Stimulated activated CD8-positive, alpha-beta memory T cell treated with anti-CD3 and anti-CD28 coated beads, Interleukin-4, amount 100 ng/mL, for 48 hours (primary cell): ENCODE measurements at regions not wholly inside any gene's neighbourhood (a gene's known extent, or its start where the extent isn't known, plus 50 kb on each side); places are given as distances from the start of the nearest gene placed in this dataset.

Source experiments
- DNase-seq: peaks from one replicate; pipeline ENCODE4 v3.0.0-alpha.2; 2020

GRCh38 chr2:47264686-47265085 lies 88.4 kb upstream of the CALM2 start:
- DNase-seq = no peak

- DNase-seq = no peak
Observed at GRCh38 chr2:47264143-47264542, 87.8 kb upstream of the CALM2 start.

GRCh38 chr2:47262657-47263056 lies 86.3 kb upstream of the CALM2 start:
- DNase-seq = no peak

GRCh38 chr2:47260971-47261370 lies 84.7 kb upstream of the CALM2 start:
- DNase-seq = no peak

- DNase-seq = no peak
Observed at GRCh38 chr2:47259829-47260228, 83.5 kb upstream of the CALM2 start.

GRCh38 chr2:47257946-47258348 lies 81.6 kb upstream of the CALM2 start:
- DNase-seq = no peak

GRCh38 chr2:47256416-47257087 lies 80.2 kb upstream of the CALM2 start:
- no peak for DNase-seq

GRCh38 chr2:47255794-47256193 lies 79.5 kb upstream of the CALM2 start:
- DNase-seq = no peak

- DNase-seq = no peak
Observed at GRCh38 chr2:47254464-47254863, 78.2 kb upstream of the CALM2 start.

- no peak for DNase-seq
Observed at GRCh38 chr2:47253447-47253846, 77.1 kb upstream of the CALM2 start.

GRCh38 chr2:47251404-47251675 lies 75.0 kb upstream of the CALM2 start:
- DNase-seq = no peak

GRCh38 chr2:47250586-47251403 lies 74.5 kb upstream of the CALM2 start:
- no peak for DNase-seq

- DNase-seq = no peak
Observed at GRCh38 chr2:47249931-47250330, 73.6 kb upstream of the CALM2 start.

GRCh38 chr2:47249157-47249900 lies 73.0 kb upstream of the CALM2 start:
- no peak for DNase-seq

GRCh38 chr2:47243596-47244323 lies 67.4 kb upstream of the CALM2 start:
- no peak for DNase-seq

GRCh38 chr2:47241715-47242114 lies 65.4 kb upstream of the CALM2 start:
- no peak for DNase-seq

GRCh38 chr2:47239119-47239969 lies 63.0 kb upstream of the CALM2 start:
- DNase-seq = no peak

- no peak for DNase-seq
Observed at GRCh38 chr2:47238638-47239037, 62.3 kb upstream of the CALM2 start.

GRCh38 chr2:47237375-47238334 lies 61.3 kb upstream of the CALM2 start:
- no peak for DNase-seq

- DNase-seq = no peak
Observed at GRCh38 chr2:47236503-47237215, 60.3 kb upstream of the CALM2 start.
